ENCODE measurements at regions not wholly inside any gene's neighbourhood (a gene's known extent, or its start where the extent isn't known, plus 50 kb on each side); places are given as distances from the start of the nearest gene placed in this dataset.

DNA sequence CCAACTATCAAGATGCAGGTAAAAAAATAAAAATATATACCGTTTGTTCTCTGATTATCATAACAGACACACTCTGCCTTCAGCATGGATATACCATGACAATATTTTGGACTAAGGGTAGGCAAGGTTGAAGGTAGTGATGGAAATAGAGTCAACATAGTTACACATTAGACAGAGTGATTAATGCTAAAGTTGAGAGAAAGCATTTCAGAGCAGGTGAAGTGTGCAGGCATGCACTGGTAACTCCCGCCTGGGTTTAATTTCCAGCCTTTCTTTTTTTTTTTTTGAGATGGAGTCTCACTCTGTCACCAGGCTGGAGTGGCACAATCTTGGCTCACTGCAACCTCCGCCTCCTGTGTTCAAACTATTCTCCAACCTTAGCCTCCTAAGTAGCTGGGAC, 458.5 kb downstream of the TLR4 start:
- Histone ChIP-seq H3K27ac (ENCODE audit: low read depth, low read length, poor library complexity, severe bottlenecking) (no peak overlapping the region), H3K4me1 (ENCODE audit: insufficient read depth, low read length, severe bottlenecking) (no peaks in the 10 kb centered on the region), H3K9me2 (ENCODE audit: low read depth, low read length) (no peaks in the 10 kb centered on the region), H3K9me3 (ENCODE audit: low read length) (no peaks in the 10 kb centered on the region), H3K4me2 (ENCODE audit: low read length) (no peak overlapping the region), H2AFZ (ENCODE audit: low read length) (no peak overlapping the region), H4K20me1 (ENCODE audit: insufficient read depth, low read length) (no peaks in the 10 kb centered on the region), H3K36me3 (ENCODE audit: insufficient read depth, low read length) (no peaks in the 10 kb centered on the region), H3F3A (ENCODE audit: insufficient read depth, low read length) (no peaks in the 10 kb centered on the region), H3K27me3 (ENCODE audit: insufficient read depth, low read length) (no peaks in the 10 kb centered on the region), H3K79me2 (ENCODE audit: insufficient read depth, low read length) (no peaks in the 10 kb centered on the region), H3K4me3 (ENCODE audit: low read depth, low read length, poor library complexity, severe bottlenecking) (no peak overlapping the region), H3K9ac (ENCODE audit: low read length) (no peak overlapping the region)
- TF ChIP-seq EZH2 (IDR thresholded peaks at IDR 0.05; ENCODE audit: borderline replicate concordance, low read length) = no peak
- TF ChIP-seq, protein P1, sequence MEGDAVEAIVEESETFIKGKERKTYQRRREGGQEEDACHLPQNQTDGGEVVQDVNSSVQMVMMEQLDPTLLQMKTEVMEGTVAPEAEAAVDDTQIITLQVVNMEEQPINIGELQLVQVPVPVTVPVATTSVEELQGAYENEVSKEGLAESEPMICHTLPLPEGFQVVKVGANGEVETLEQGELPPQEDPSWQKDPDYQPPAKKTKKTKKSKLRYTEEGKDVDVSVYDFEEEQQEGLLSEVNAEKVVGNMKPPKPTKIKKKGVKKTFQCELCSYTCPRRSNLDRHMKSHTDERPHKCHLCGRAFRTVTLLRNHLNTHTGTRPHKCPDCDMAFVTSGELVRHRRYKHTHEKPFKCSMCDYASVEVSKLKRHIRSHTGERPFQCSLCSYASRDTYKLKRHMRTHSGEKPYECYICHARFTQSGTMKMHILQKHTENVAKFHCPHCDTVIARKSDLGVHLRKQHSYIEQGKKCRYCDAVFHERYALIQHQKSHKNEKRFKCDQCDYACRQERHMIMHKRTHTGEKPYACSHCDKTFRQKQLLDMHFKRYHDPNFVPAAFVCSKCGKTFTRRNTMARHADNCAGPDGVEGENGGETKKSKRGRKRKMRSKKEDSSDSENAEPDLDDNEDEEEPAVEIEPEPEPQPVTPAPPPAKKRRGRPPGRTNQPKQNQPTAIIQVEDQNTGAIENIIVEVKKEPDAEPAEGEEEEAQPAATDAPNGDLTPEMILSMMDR (IDR thresholded peaks at IDR 0.05; ENCODE audit: low read length) = no peak

DNA sequence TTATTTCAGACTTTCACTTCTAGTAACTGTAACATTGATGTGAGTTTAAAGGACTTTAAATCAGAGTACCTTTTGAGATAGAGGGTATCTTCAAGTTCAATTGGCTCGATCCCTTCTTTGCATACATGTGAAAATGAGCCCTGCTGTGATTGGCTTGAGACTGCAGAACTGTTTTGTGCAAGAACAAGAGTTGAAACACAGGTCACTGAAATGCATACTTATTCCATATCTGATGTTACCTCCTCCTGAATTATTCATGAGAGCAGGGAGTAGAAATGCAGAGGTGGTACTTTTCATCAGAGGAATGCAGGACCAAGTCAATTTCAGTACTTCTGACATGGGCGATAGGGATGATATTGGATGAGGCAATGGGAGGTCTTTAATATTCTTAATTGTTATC, 459.5 kb downstream of the TLR4 start:
- TF ChIP-seq EZH2 (IDR thresholded peaks at IDR 0.05; ENCODE audit: borderline replicate concordance, low read length) = no peak
- TF ChIP-seq, protein P1 (IDR thresholded peaks at IDR 0.05; ENCODE audit: low read length) = no peak
- Histone ChIP-seq H4K20me1 (ENCODE audit: insufficient read depth, low read length) (no peaks in the 10 kb centered on the region), H3K36me3 (ENCODE audit: insufficient read depth, low read length) (no peaks in the 10 kb centered on the region), H3K4me3 (ENCODE audit: low read depth, low read length, poor library complexity, severe bottlenecking) (no peak overlapping the region), H3K9me3 (ENCODE audit: low read length) (no peaks in the 10 kb centered on the region), H3K4me1 (ENCODE audit: insufficient read depth, low read length, severe bottlenecking) (no peaks in the 10 kb centered on the region), H3K27ac (ENCODE audit: low read depth, low read length, poor library complexity, severe bottlenecking) (no peak overlapping the region), H3K9me2 (ENCODE audit: low read depth, low read length) (no peaks in the 10 kb centered on the region), H3K27me3 (ENCODE audit: insufficient read depth, low read length) (no peaks in the 10 kb centered on the region), H2AFZ (ENCODE audit: low read length) (no peak overlapping the region), H3F3A (ENCODE audit: insufficient read depth, low read length) (no peaks in the 10 kb centered on the region), H3K4me2 (ENCODE audit: low read length) (no peak overlapping the region), H3K9ac (ENCODE audit: low read length) (no peak overlapping the region), H3K79me2 (ENCODE audit: insufficient read depth, low read length) (no peaks in the 10 kb centered on the region)

DNA sequence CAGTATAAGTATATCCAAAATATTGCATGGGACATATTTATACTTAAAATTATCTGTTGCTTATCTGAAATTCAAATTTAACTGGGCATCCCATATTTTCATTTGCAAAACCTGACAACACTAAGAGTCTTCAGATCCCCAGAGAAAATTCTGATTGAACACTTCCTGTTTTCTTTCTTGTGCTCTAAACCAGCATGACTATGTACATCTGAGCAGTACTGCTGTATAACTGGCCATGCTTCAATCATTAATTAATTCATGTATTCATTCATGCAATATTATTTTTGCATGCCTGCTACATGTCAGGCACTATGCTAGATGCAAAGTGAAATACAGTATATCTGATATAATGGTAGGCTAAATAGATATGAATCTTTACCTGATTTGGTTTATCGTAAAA, 461.2 kb downstream of the TLR4 start:
- H3K36me3 ChIP-seq (ENCODE audit: insufficient read depth, low read length) = no peaks in the 10 kb centered on the region
- H2AFZ ChIP-seq (ENCODE audit: low read length) = no peak overlapping the region
- H3K4me2 ChIP-seq (ENCODE audit: low read length) = no peak overlapping the region
- H3K79me2 ChIP-seq (ENCODE audit: insufficient read depth, low read length) = no peaks in the 10 kb centered on the region
- H3K27me3 ChIP-seq (ENCODE audit: insufficient read depth, low read length) = no peaks in the 10 kb centered on the region
- H3K4me1 ChIP-seq (ENCODE audit: insufficient read depth, low read length, severe bottlenecking) = no peaks in the 10 kb centered on the region
- H3K9me3 ChIP-seq (ENCODE audit: low read length) = no peaks in the 10 kb centered on the region
- H3K27ac ChIP-seq (ENCODE audit: low read depth, low read length, poor library complexity, severe bottlenecking) = no peak overlapping the region
- TF ChIP-seq, protein P1 (IDR thresholded peaks at IDR 0.05; ENCODE audit: low read length) = no peak
- TF ChIP-seq EZH2 (IDR thresholded peaks at IDR 0.05; ENCODE audit: borderline replicate concordance, low read length) = no peak
- no peaks in the 10 kb centered on the region for H3K9me2 ChIP-seq (ENCODE audit: low read depth, low read length)
- H3F3A ChIP-seq (ENCODE audit: insufficient read depth, low read length) = no peaks in the 10 kb centered on the region
- H4K20me1 ChIP-seq (ENCODE audit: insufficient read depth, low read length) = no peaks in the 10 kb centered on the region
- no peak overlapping the region for H3K9ac ChIP-seq (ENCODE audit: low read length)
- no peak overlapping the region for H3K4me3 ChIP-seq (ENCODE audit: low read depth, low read length, poor library complexity, severe bottlenecking)

Data from OCI-LY1 (cell line).